ENCODE measurements at regions not wholly inside any gene's neighbourhood (a gene's known extent, or its start where the extent isn't known, plus 50 kb on each side); places are given as distances from the start of the nearest gene placed in this dataset.

GRCh38 chr7:148472406-148472805, 118.2 kb upstream of the C7orf33 start:
- H3K4me1 Mint-ChIP-seq, result no peaks in the 10 kb centered on the region
- H3K4me3 Mint-ChIP-seq, result no peak overlapping the region
- H3K9me3 Mint-ChIP-seq, result no peaks in the 10 kb centered on the region
- H3K36me3 Mint-ChIP-seq, result no peaks in the 10 kb centered on the region
- H3K27ac Mint-ChIP-seq, result no peak overlapping the region
- H3K27me3 Mint-ChIP-seq, result no peaks in the 10 kb centered on the region

- Mint-ChIP-seq H3K36me3 (no peaks in the 10 kb centered on the region), H3K27ac (no peak overlapping the region), H3K27me3 (no peaks in the 10 kb centered on the region), H3K4me3 (no peak overlapping the region), H3K9me3 (no peaks in the 10 kb centered on the region), H3K4me1 (no peaks in the 10 kb centered on the region)
Measured at GRCh38 chr7:148473703-148474480, 116.7 kb upstream of the C7orf33 start.

- no peaks in the 10 kb centered on the region for H3K9me3 Mint-ChIP-seq
- no peaks in the 10 kb centered on the region for H3K4me1 Mint-ChIP-seq
- H3K27me3 Mint-ChIP-seq, result no peaks in the 10 kb centered on the region
- no peak overlapping the region for H3K4me3 Mint-ChIP-seq
- no peaks in the 10 kb centered on the region for H3K36me3 Mint-ChIP-seq
- H3K27ac Mint-ChIP-seq, result peak overlapping the region; percentile 10
Measured at GRCh38 chr7:148474481-148475025, 116.0 kb upstream of the C7orf33 start.

- no peaks in the 10 kb centered on the region for H3K4me1 Mint-ChIP-seq
Measured at GRCh38 chr7:148478551-148478950, 112.0 kb upstream of the C7orf33 start.

GRCh38 chr7:148480479-148481146, 110.0 kb upstream of the C7orf33 start:
- no peaks in the 10 kb centered on the region for H3K27me3 Mint-ChIP-seq
- no peak overlapping the region for H3K27ac Mint-ChIP-seq
- H3K9me3 Mint-ChIP-seq, result no peaks in the 10 kb centered on the region
- no peak overlapping the region for H3K4me3 Mint-ChIP-seq
- no peaks in the 10 kb centered on the region for H3K36me3 Mint-ChIP-seq
- H3K4me1 Mint-ChIP-seq, result no peaks in the 10 kb centered on the region

More at GRCh38 chr7:148478551-148478950, 112.0 kb upstream of the C7orf33 start:
- Mint-ChIP-seq H3K27ac (no peak overlapping the region), H3K36me3 (no peaks in the 10 kb centered on the region), H3K4me3 (no peak overlapping the region), H3K9me3 (no peaks in the 10 kb centered on the region), H3K27me3 (no peaks in the 10 kb centered on the region)

- Mint-ChIP-seq H3K36me3 (no peaks in the 10 kb centered on the region), H3K27me3 (peaks cover 1% of the 10 kb centered on the region), H3K4me1 (no peaks in the 10 kb centered on the region), H3K27ac (no peak overlapping the region), H3K4me3 (no peak overlapping the region), H3K9me3 (no peaks in the 10 kb centered on the region)
Measured at GRCh38 chr7:148481147-148481526, 109.4 kb upstream of the C7orf33 start.

- Mint-ChIP-seq H3K4me3 (no peak overlapping the region), H3K27ac (no peak overlapping the region), H3K4me1 (no peaks in the 10 kb centered on the region), H3K27me3 (peaks cover 1% of the 10 kb centered on the region), H3K36me3 (no peaks in the 10 kb centered on the region), H3K9me3 (no peaks in the 10 kb centered on the region)
Measured at GRCh38 chr7:148481971-148482626, 108.5 kb upstream of the C7orf33 start.

- H3K36me3 Mint-ChIP-seq, result no peaks in the 10 kb centered on the region
- no peak overlapping the region for H3K4me3 Mint-ChIP-seq
- H3K4me1 Mint-ChIP-seq, result no peaks in the 10 kb centered on the region
- H3K27me3 Mint-ChIP-seq, result peaks cover 1% of the 10 kb centered on the region
- no peaks in the 10 kb centered on the region for H3K9me3 Mint-ChIP-seq
- H3K27ac Mint-ChIP-seq, result no peak overlapping the region
Measured at GRCh38 chr7:148483515-148484308, 106.9 kb upstream of the C7orf33 start.

GRCh38 chr7:148484486-148484885, 106.1 kb upstream of the C7orf33 start:
- no peaks in the 10 kb centered on the region for H3K9me3 Mint-ChIP-seq
- H3K36me3 Mint-ChIP-seq, result no peaks in the 10 kb centered on the region
- no peaks in the 10 kb centered on the region for H3K4me1 Mint-ChIP-seq
- peaks cover 1% of the 10 kb centered on the region for H3K27me3 Mint-ChIP-seq
- peak overlapping the region; percentile 46 for H3K27ac Mint-ChIP-seq
- no peak overlapping the region for H3K4me3 Mint-ChIP-seq

- H3K4me3 Mint-ChIP-seq, result no peak overlapping the region
- H3K27ac Mint-ChIP-seq, result no peak overlapping the region
- peaks cover 1% of the 10 kb centered on the region for H3K27me3 Mint-ChIP-seq
- H3K4me1 Mint-ChIP-seq, result no peaks in the 10 kb centered on the region
- H3K36me3 Mint-ChIP-seq, result no peaks in the 10 kb centered on the region
- H3K9me3 Mint-ChIP-seq, result no peaks in the 10 kb centered on the region
Measured at GRCh38 chr7:148485618-148486017, 104.9 kb upstream of the C7orf33 start.

- H3K27ac Mint-ChIP-seq, result no peak overlapping the region
- no peak overlapping the region for H3K4me3 Mint-ChIP-seq
Measured at GRCh38 chr7:148486937-148487336, 103.6 kb upstream of the C7orf33 start.

GRCh38 chr7:148487912-148488311, 102.7 kb upstream of the C7orf33 start:
- H3K27ac Mint-ChIP-seq, result no peak overlapping the region
- H3K4me3 Mint-ChIP-seq, result no peak overlapping the region
- H3K36me3 Mint-ChIP-seq, result peaks cover 2% of the 10 kb centered on the region
- H3K27me3 Mint-ChIP-seq, result peaks cover 5% of the 10 kb centered on the region
- no peaks in the 10 kb centered on the region for H3K4me1 Mint-ChIP-seq
- no peaks in the 10 kb centered on the region for H3K9me3 Mint-ChIP-seq

More at GRCh38 chr7:148486937-148487336, 103.6 kb upstream of the C7orf33 start:
- no peaks in the 10 kb centered on the region for H3K36me3 Mint-ChIP-seq
- peaks cover 5% of the 10 kb centered on the region for H3K27me3 Mint-ChIP-seq
- H3K4me1 Mint-ChIP-seq, result no peaks in the 10 kb centered on the region
- no peaks in the 10 kb centered on the region for H3K9me3 Mint-ChIP-seq

GRCh38 chr7:148489678-148490077, 100.9 kb upstream of the C7orf33 start:
- Mint-ChIP-seq H3K27ac (no peak overlapping the region), H3K27me3 (peaks cover 5% of the 10 kb centered on the region), H3K36me3 (peaks cover 6% of the 10 kb centered on the region), H3K9me3 (no peaks in the 10 kb centered on the region), H3K4me1 (no peaks in the 10 kb centered on the region), H3K4me3 (no peak overlapping the region)

- H3K4me1 Mint-ChIP-seq, result no peaks in the 10 kb centered on the region
- no peaks in the 10 kb centered on the region for H3K9me3 Mint-ChIP-seq
- H3K27ac Mint-ChIP-seq, result no peak overlapping the region
- no peak overlapping the region for H3K4me3 Mint-ChIP-seq
- peaks cover 6% of the 10 kb centered on the region for H3K36me3 Mint-ChIP-seq
- H3K27me3 Mint-ChIP-seq, result peaks cover 8% of the 10 kb centered on the region
Measured at GRCh38 chr7:148492157-148492860, 98.3 kb upstream of the C7orf33 start.

- H3K27ac Mint-ChIP-seq, result no peak overlapping the region
- peaks cover 6% of the 10 kb centered on the region for H3K36me3 Mint-ChIP-seq
- no peaks in the 10 kb centered on the region for H3K9me3 Mint-ChIP-seq
- H3K4me3 Mint-ChIP-seq, result no peak overlapping the region
- no peaks in the 10 kb centered on the region for H3K4me1 Mint-ChIP-seq
- H3K27me3 Mint-ChIP-seq, result peaks cover 8% of the 10 kb centered on the region
Measured at GRCh38 chr7:148495605-148496004, 95.0 kb upstream of the C7orf33 start.

Data from activated naive CD4-positive, alpha-beta T cell treated with anti-CD3 and anti-CD28 coated beads, Interleukin-2, amount 50 U/mL, for 24 hours (primary cell).